SK-N-SH (cell line): ENCODE measurements at regions not wholly inside any gene's neighbourhood (a gene's known extent, or its start where the extent isn't known, plus 50 kb on each side); places are given as distances from the start of the nearest gene placed in this dataset.

Experiments used
- CTCF ChIA-PET: fragments of 300-600, 350-600 bp; formaldehyde crosslinking; extraction: SDS; loops from one replicate; lab custom pipeline; 2021; lab: Yijun Ruan, JAX
- POLR2A ChIA-PET: fragments of 350-600 bp; sonication (Branson Sonifier 250); formaldehyde crosslinking; extraction: SDS; loops from one replicate; lab custom pipeline; 2020; ENCODE audit warnings: antibody characterized with exemption, inconsistent platforms; lab: Yijun Ruan, JAX
- DNase-seq: peaks from one replicate; pipeline ENCODE4 v3.0.0; 2012
- H2AFZ ChIP-seq: fragments of 200-600 bp; sonication (generic); 2 replicates; pipeline ENCODE4 v1.8.1; 2016; ENCODE audit warnings: antibody characterized with exemption, mild to moderate bottlenecking, low read depth
- H3F3A ChIP-seq: fragments of 200-600 bp; sonication (generic); replicated peaks from 2 replicates; pipeline ENCODE3; 2016; ENCODE audit warnings: antibody characterized with exemption, mild to moderate bottlenecking; ENCODE audit not compliant: insufficient read depth
- H3K27ac ChIP-seq, 2 experiments: fragments of 200-500 bp in 1 of 2; fragments of 200-600 bp in 1 of 2; sonication (Bioruptor generic) in 1 of 2; sonication (generic), shearing (Covaris generic) in 1 of 2; 2 replicates each; pipeline versions ENCODE4 v1.5.1 to v1.6.1; 2014 to 2016; ENCODE audit warnings: low read depth in 2 of 2, inconsistent platforms in 1 of 2, low read length in 1 of 2, mild to moderate bottlenecking in 1 of 2, mixed read lengths in 1 of 2
- H3K27me3 ChIP-seq: fragments of 200-600 bp; sonication (generic), shearing (Covaris generic); 2 replicates; pipeline ENCODE4 v1.6.1; 2016; ENCODE audit warnings: mixed run types; ENCODE audit not compliant: insufficient read depth
- H3K36me3 ChIP-seq, 2 experiments: fragments of 200-500 bp in 1 of 2; fragments of 200-600 bp in 1 of 2; sonication (Bioruptor generic) in 1 of 2; sonication (generic) in 1 of 2; replicated peaks in 1 of 2; 2 replicates each; pipeline versions ENCODE3 to v1.5.1; 2014 to 2016; ENCODE audit warnings: low read length in 1 of 2, mild to moderate bottlenecking in 1 of 2; ENCODE audit not compliant: insufficient read depth in 2 of 2, control insufficient read depth in 1 of 2
- H3K4me1 ChIP-seq, 2 experiments: fragments of 200-500 bp in 1 of 2; fragments of 200-600 bp in 1 of 2; sonication (Bioruptor generic) in 1 of 2; sonication (generic), shearing (Covaris generic) in 1 of 2; 2 replicates each; pipeline versions ENCODE4 v1.5.1 to v1.6.1; 2014 to 2016; ENCODE audit warnings: low read depth in 1 of 2, low read length in 1 of 2, mixed run types in 1 of 2; ENCODE audit not compliant: insufficient read depth in 2 of 2, control insufficient read depth in 1 of 2
- H3K4me2 ChIP-seq: fragments of 200-600 bp; sonication (generic), shearing (Covaris generic); 2 replicates; pipeline ENCODE4 v1.6.1; 2017; ENCODE audit warnings: mixed run types
- H3K4me3 ChIP-seq, 2 experiments: fragments of 200-500 bp in 1 of 2; fragments of 200-600 bp in 1 of 2; sonication (Bioruptor generic) in 1 of 2; sonication (generic), shearing (Covaris generic) in 1 of 2; 2 replicates each; pipeline versions ENCODE4 v1.5.1 to v1.8.1; 2014 to 2016; ENCODE audit warnings: low read depth in 2 of 2, inconsistent platforms in 1 of 2, low read length in 1 of 2, mild to moderate bottlenecking in 1 of 2, mixed read lengths in 1 of 2, moderate library complexity in 1 of 2
- H3K79me2 ChIP-seq: fragments of 200-600 bp; sonication (generic); 2 replicates; pipeline ENCODE4 v1.8.1; 2017; ENCODE audit warnings: mild to moderate bottlenecking; ENCODE audit not compliant: insufficient read depth
- H3K9ac ChIP-seq: fragments of 200-600 bp; sonication (generic); 2 replicates; pipeline ENCODE4 v1.6.1; 2017; ENCODE audit warnings: mixed run types
- H3K9me2 ChIP-seq: fragments of 200-600 bp; sonication (generic); 2 replicates; pipeline ENCODE4 v1.6.1; 2017; ENCODE audit warnings: mixed run types
- H3K9me3 ChIP-seq: fragments of 200-600 bp; sonication (generic); 2 replicates; pipeline ENCODE4 v1.6.1; 2017; ENCODE audit warnings: mixed run types, mild to moderate bottlenecking, moderate library complexity
- H4K20me1 ChIP-seq: fragments of 200-600 bp; sonication (generic); 2 replicates; pipeline ENCODE4 v1.6.1; 2017; ENCODE audit warnings: mild to moderate bottlenecking, mixed run types; ENCODE audit not compliant: insufficient read depth
- CHD2 ChIP-seq: fragments of 150-350 bp; IDR thresholded peaks from 2 replicates; pipeline ENCODE4 v1.6.1; 2018; ENCODE audit warnings: low read length; ENCODE audit not compliant: partially characterized antibody
- EZH2phosphoT487 ChIP-seq: fragments of 200-600 bp; sonication (generic); IDR thresholded peaks from 2 replicates; pipeline ENCODE4 v1.6.1; 2017; ENCODE audit warnings: low read depth, mixed run types, mild to moderate bottlenecking, antibody characterized with exemption, moderate library complexity, borderline replicate concordance
- FOSL2 ChIP-seq: IDR thresholded peaks from 2 replicates; pipeline ENCODE4 v1.4.0; 2012; ENCODE audit warnings: low read depth, mild to moderate bottlenecking, moderate library complexity, borderline replicate concordance
- GABPA ChIP-seq: IDR thresholded peaks from 2 replicates; pipeline ENCODE4 v1.4.0; 2012; ENCODE audit warnings: low read depth, mild to moderate bottlenecking
- GATA2 ChIP-seq: sonication (generic); formaldehyde crosslinking; IDR thresholded peaks from 2 replicates; pipeline ENCODE4 v1.5.0; 2020; ENCODE audit warnings: mild to moderate bottlenecking, missing genetic modification reagents
- MXI1 ChIP-seq: IDR thresholded peaks from 2 replicates; pipeline ENCODE4 v1.6.1; 2012; ENCODE audit warnings: mild to moderate bottlenecking, low read depth, low read length, improper control_type of control experiment
- NFIC ChIP-seq: IDR thresholded peaks from 2 replicates; pipeline ENCODE4 v1.4.0; 2012; ENCODE audit warnings: borderline replicate concordance
- NRF1 ChIP-seq: IDR thresholded peaks from 2 replicates; pipeline ENCODE4 v1.6.1; 2012; ENCODE audit warnings: low read depth, mild to moderate bottlenecking, low read length
- RAD21 ChIP-seq: IDR thresholded peaks from 2 replicates; pipeline ENCODE4 v1.6.1; 2012; ENCODE audit warnings: mild to moderate bottlenecking, low read length
- RFX5 ChIP-seq: IDR thresholded peaks from 2 replicates; pipeline ENCODE4 v1.6.1; 2012; ENCODE audit warnings: mild to moderate bottlenecking, improper control_type of control experiment, low read length
- TAF1 ChIP-seq: IDR thresholded peaks from 2 replicates; pipeline ENCODE4 v1.6.1; 2012; ENCODE audit warnings: low read depth, mild to moderate bottlenecking, low read length, moderate library complexity, borderline replicate concordance
- TCF12 ChIP-seq: IDR thresholded peaks from 2 replicates; pipeline ENCODE4 v1.4.0; 2012
- TEAD4 ChIP-seq: IDR thresholded peaks from 2 replicates; pipeline ENCODE4 v1.4.0; 2012; ENCODE audit warnings: mild to moderate bottlenecking, borderline replicate concordance; ENCODE audit not compliant: insufficient read depth
- USF1 ChIP-seq: IDR thresholded peaks from 2 replicates; pipeline ENCODE4 v1.4.0; 2012; ENCODE audit warnings: low read depth, borderline replicate concordance
- WGBS: methylation state at CpG from one replicate; pipeline ENCODE4 v1.1.6; 2017; ENCODE audit warnings: low lambda C conversion rate; 5-methylcytosine and 5-hydroxymethylcytosine counted together
- TF ChIP-seq, protein P1 (sequence below): IDR thresholded peaks from 2 replicates; pipeline ENCODE4 v1.4.0; 2012; ENCODE audit warnings: low read depth, borderline replicate concordance
- TF ChIP-seq, protein P2 (sequence below): fragments of 150-350 bp; IDR thresholded peaks from 2 replicates; pipeline ENCODE4 v1.6.1; 2017; ENCODE audit warnings: antibody characterized with exemption, low read length, low read depth, borderline replicate concordance
- TF ChIP-seq, protein P3 (sequence below): IDR thresholded peaks from 2 replicates; pipeline ENCODE4; 2012
- TF ChIP-seq, protein P4 (sequence below): IDR thresholded peaks from 2 replicates; pipeline ENCODE4 v1.6.1; 2012; ENCODE audit warnings: mild to moderate bottlenecking, low read depth, low read length, moderate library complexity
- TF ChIP-seq, protein P5 (sequence below): fragments of 200-600 bp; sonication (generic); IDR thresholded peaks from 2 replicates; pipeline ENCODE4 v1.6.1; 2017; ENCODE audit warnings: antibody characterized with exemption, mild to moderate bottlenecking, moderate library complexity

DNA sequence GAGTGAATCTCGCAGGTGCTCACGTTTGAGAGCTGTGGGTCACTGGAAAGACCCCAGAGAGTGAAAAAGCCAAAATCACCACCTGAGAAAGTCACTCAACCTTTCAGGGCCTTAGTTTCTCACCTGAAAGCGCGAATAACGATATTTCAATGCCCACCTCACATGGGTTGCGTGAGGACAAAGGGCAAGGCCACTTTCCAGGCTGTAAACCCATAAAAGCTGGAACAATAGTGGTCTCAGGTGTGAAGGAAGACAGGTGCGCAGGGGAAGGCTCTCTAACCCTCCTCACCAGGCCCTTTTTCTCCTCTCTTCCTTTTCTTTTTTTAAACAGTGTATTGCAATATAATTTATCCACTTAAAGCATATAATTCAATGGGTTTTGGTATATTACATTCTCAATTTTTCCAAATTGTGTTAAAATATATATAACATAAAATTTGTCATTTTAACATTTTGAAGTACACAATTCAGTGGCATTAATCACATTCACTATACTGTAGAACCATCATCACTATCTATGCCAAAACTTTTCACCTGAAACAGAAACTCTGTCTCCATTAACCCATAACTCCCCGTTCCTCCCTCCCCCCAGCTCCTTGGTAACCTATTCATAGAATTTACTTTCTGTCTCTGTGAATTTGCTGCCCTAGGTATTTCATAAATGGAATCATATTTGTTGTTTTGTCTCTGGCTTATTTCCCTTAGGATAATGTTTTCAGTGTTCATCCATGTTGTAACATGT is 118.4 kb upstream of the TNR start (continued):
- TF ChIP-seq RFX5: no peak
- TF ChIP-seq, all 33 proteins: peak for 0

GRCh38 chr1:175857756-175858155 is 114.4 kb upstream of the TNR start:
- H3K79me2 ChIP-seq: no peaks in the 10 kb centered on the region
- H3F3A ChIP-seq: no peaks in the 10 kb centered on the region
- H3K27ac ChIP-seq: no peak overlapping the region
- H2AFZ ChIP-seq: no peak overlapping the region
- ChIA-PET CTCF (interaction anchor here (0.7 to 3.0 kb wide), 2 partner anchors 115 to 484 kb away, joined by 3 to 11 read pairs; partner anchors contain the start of gene TNR), POLR2A (no interaction called here)
- DNase-seq: no peak
- no peaks in the 10 kb centered on the region for H3K36me3 ChIP-seq
- H3K9ac ChIP-seq: no peak overlapping the region
- no peaks in the 10 kb centered on the region; a peak in 1 of 4 replicates for H3K4me1 ChIP-seq
- TF ChIP-seq, protein P1, sequence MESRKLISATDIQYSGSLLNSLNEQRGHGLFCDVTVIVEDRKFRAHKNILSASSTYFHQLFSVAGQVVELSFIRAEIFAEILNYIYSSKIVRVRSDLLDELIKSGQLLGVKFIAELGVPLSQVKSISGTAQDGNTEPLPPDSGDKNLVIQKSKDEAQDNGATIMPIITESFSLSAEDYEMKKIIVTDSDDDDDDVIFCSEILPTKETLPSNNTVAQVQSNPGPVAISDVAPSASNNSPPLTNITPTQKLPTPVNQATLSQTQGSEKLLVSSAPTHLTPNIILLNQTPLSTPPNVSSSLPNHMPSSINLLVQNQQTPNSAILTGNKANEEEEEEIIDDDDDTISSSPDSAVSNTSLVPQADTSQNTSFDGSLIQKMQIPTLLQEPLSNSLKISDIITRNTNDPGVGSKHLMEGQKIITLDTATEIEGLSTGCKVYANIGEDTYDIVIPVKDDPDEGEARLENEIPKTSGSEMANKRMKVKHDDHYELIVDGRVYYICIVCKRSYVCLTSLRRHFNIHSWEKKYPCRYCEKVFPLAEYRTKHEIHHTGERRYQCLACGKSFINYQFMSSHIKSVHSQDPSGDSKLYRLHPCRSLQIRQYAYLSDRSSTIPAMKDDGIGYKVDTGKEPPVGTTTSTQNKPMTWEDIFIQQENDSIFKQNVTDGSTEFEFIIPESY: no peak
- TF ChIP-seq GABPA: no peak
- TF ChIP-seq TCF12: no peak
- no peak for TF ChIP-seq RFX5
- no peak for TF ChIP-seq CHD2
- TF ChIP-seq, protein P2, sequence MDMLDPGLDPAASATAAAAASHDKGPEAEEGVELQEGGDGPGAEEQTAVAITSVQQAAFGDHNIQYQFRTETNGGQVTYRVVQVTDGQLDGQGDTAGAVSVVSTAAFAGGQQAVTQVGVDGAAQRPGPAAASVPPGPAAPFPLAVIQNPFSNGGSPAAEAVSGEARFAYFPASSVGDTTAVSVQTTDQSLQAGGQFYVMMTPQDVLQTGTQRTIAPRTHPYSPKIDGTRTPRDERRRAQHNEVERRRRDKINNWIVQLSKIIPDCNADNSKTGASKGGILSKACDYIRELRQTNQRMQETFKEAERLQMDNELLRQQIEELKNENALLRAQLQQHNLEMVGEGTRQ: no peak
- TF ChIP-seq EZH2phosphoT487: no peak
- TF ChIP-seq GATA2 (CRISPR knock-in tag): no peak
- TF ChIP-seq, protein P3, sequence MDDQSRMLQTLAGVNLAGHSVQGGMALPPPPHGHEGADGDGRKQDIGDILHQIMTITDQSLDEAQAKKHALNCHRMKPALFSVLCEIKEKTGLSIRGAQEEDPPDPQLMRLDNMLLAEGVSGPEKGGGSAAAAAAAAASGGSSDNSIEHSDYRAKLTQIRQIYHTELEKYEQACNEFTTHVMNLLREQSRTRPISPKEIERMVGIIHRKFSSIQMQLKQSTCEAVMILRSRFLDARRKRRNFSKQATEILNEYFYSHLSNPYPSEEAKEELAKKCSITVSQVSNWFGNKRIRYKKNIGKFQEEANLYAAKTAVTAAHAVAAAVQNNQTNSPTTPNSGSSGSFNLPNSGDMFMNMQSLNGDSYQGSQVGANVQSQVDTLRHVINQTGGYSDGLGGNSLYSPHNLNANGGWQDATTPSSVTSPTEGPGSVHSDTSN: no peak
- no peak for TF ChIP-seq TAF1
- TF ChIP-seq NRF1: no peak
- no peak for TF ChIP-seq MXI1
- TF ChIP-seq, protein P4, sequence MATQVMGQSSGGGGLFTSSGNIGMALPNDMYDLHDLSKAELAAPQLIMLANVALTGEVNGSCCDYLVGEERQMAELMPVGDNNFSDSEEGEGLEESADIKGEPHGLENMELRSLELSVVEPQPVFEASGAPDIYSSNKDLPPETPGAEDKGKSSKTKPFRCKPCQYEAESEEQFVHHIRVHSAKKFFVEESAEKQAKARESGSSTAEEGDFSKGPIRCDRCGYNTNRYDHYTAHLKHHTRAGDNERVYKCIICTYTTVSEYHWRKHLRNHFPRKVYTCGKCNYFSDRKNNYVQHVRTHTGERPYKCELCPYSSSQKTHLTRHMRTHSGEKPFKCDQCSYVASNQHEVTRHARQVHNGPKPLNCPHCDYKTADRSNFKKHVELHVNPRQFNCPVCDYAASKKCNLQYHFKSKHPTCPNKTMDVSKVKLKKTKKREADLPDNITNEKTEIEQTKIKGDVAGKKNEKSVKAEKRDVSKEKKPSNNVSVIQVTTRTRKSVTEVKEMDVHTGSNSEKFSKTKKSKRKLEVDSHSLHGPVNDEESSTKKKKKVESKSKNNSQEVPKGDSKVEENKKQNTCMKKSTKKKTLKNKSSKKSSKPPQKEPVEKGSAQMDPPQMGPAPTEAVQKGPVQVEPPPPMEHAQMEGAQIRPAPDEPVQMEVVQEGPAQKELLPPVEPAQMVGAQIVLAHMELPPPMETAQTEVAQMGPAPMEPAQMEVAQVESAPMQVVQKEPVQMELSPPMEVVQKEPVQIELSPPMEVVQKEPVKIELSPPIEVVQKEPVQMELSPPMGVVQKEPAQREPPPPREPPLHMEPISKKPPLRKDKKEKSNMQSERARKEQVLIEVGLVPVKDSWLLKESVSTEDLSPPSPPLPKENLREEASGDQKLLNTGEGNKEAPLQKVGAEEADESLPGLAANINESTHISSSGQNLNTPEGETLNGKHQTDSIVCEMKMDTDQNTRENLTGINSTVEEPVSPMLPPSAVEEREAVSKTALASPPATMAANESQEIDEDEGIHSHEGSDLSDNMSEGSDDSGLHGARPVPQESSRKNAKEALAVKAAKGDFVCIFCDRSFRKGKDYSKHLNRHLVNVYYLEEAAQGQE: no peak
- TF ChIP-seq RAD21: no peak
- TF ChIP-seq FOSL2: no peak
- no peak for TF ChIP-seq USF1
- TF ChIP-seq, protein P5, sequence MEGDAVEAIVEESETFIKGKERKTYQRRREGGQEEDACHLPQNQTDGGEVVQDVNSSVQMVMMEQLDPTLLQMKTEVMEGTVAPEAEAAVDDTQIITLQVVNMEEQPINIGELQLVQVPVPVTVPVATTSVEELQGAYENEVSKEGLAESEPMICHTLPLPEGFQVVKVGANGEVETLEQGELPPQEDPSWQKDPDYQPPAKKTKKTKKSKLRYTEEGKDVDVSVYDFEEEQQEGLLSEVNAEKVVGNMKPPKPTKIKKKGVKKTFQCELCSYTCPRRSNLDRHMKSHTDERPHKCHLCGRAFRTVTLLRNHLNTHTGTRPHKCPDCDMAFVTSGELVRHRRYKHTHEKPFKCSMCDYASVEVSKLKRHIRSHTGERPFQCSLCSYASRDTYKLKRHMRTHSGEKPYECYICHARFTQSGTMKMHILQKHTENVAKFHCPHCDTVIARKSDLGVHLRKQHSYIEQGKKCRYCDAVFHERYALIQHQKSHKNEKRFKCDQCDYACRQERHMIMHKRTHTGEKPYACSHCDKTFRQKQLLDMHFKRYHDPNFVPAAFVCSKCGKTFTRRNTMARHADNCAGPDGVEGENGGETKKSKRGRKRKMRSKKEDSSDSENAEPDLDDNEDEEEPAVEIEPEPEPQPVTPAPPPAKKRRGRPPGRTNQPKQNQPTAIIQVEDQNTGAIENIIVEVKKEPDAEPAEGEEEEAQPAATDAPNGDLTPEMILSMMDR: no peak
- no peak for TF ChIP-seq TEAD4
- no peak for TF ChIP-seq NFIC
- no peak overlapping the region for H3K4me3 ChIP-seq
- H3K9me3 ChIP-seq: no peaks in the 10 kb centered on the region
- H3K9me2 ChIP-seq: no peaks in the 10 kb centered on the region
- H3K4me2 ChIP-seq: no peak overlapping the region
- no peaks in the 10 kb centered on the region for H4K20me1 ChIP-seq
- WGBS: 65% methylated on average over 6 of the region's 6 CpGs
- no peaks in the 10 kb centered on the region; the same call in 1 of the 2 replicates for H3K27me3 ChIP-seq
